Trophoblast cell (in vitro differentiated cells and primary cell): ENCODE measurements at regions not wholly inside any gene's neighbourhood (a gene's known extent, or its start where the extent isn't known, plus 50 kb on each side); places are given as distances from the start of the nearest gene placed in this dataset.

Source experiments
- DNase-seq, 2 donors: peaks; one replicate each; pipeline ENCODE4 v3.0.0-alpha.2; 2016
- H2AFZ ChIP-seq: 2 replicates; pipeline ENCODE4 v1.6.1; 2013; ENCODE audit warnings: low read length, moderate library complexity, mild to moderate bottlenecking; ENCODE audit not compliant: insufficient read depth, poor library complexity
- H2AK5ac ChIP-seq: 2 replicates; pipeline ENCODE4 v1.6.1; 2013; ENCODE audit warnings: mild to moderate bottlenecking, low read length
- H2BK120ac ChIP-seq: 2 replicates; pipeline ENCODE4 v1.6.1; 2013; ENCODE audit warnings: low read length, mild to moderate bottlenecking, moderate library complexity; ENCODE audit not compliant: insufficient read depth, poor library complexity
- H2BK12ac ChIP-seq: 2 replicates; pipeline ENCODE4 v1.6.1; 2013; ENCODE audit warnings: mild to moderate bottlenecking, low read length, moderate library complexity
- H2BK5ac ChIP-seq: 2 replicates; pipeline ENCODE4 v1.6.1; 2013; ENCODE audit warnings: low read length, low read depth, moderate library complexity, mild to moderate bottlenecking; ENCODE audit not compliant: poor library complexity
- H3K14ac ChIP-seq: 2 replicates; pipeline ENCODE4 v1.6.1; 2013; ENCODE audit warnings: mild to moderate bottlenecking, low read length
- H3K18ac ChIP-seq: 2 replicates; pipeline ENCODE4 v1.6.1; 2013; ENCODE audit warnings: mild to moderate bottlenecking, low read length
- H3K23ac ChIP-seq: 2 replicates; pipeline ENCODE4 v1.6.1; 2013; ENCODE audit warnings: low read length
- H3K27ac ChIP-seq: 2 replicates; pipeline ENCODE4 v1.5.1; 2013; ENCODE audit warnings: low read depth, mild to moderate bottlenecking, inconsistent platforms, low read length, moderate library complexity
- H3K27me3 ChIP-seq: 2 replicates; pipeline ENCODE4 v1.6.1; 2013; ENCODE audit warnings: inconsistent platforms, mild to moderate bottlenecking, low read length, moderate library complexity; ENCODE audit not compliant: insufficient read depth
- H3K36me3 ChIP-seq, 2 experiments: 1 replicate in 1 of 2; 2 replicates in 1 of 2; pipeline ENCODE4 v1.6.1; 2013; ENCODE audit warnings: low read length in 2 of 2, mild to moderate bottlenecking in 2 of 2, moderate library complexity in 1 of 2; ENCODE audit not compliant: insufficient read depth in 2 of 2, control insufficient read depth in 1 of 2
- H3K4ac ChIP-seq: 2 replicates; pipeline ENCODE4 v1.6.1; 2013; ENCODE audit warnings: low read depth, mild to moderate bottlenecking, low read length, moderate library complexity
- H3K4me1 ChIP-seq, 2 experiments: 1 replicate in 1 of 2; 2 replicates in 1 of 2; pipeline ENCODE4 v1.6.1; 2013; ENCODE audit warnings: low read length in 2 of 2, mild to moderate bottlenecking in 2 of 2, moderate library complexity in 1 of 2; ENCODE audit not compliant: insufficient read depth in 2 of 2, control insufficient read depth in 1 of 2
- H3K4me2 ChIP-seq: 2 replicates; pipeline ENCODE4 v1.6.1; 2013; ENCODE audit warnings: inconsistent platforms, mild to moderate bottlenecking, low read length, moderate library complexity
- H3K4me3 ChIP-seq: 2 replicates; pipeline ENCODE4 v1.5.1; 2013; ENCODE audit warnings: mild to moderate bottlenecking, low read depth, low read length, inconsistent platforms
- H3K79me1 ChIP-seq: one replicate; pipeline ENCODE4 v1.6.1; 2013; ENCODE audit warnings: low read length
- H3K79me2 ChIP-seq: 2 replicates; pipeline ENCODE4 v1.6.1; 2013; ENCODE audit warnings: low read length, mild to moderate bottlenecking; ENCODE audit not compliant: control insufficient read depth, insufficient read depth, poor library complexity
- H3K9ac ChIP-seq: 2 replicates; pipeline ENCODE4 v1.6.1; 2013; ENCODE audit warnings: mild to moderate bottlenecking, low read length
- H3K9me3 ChIP-seq: 2 replicates; pipeline ENCODE4 v1.6.1; 2013; ENCODE audit warnings: low read depth, mild to moderate bottlenecking, control low read depth, inconsistent platforms, low read length; ENCODE audit not compliant: insufficient read depth
- H4K12ac ChIP-seq: 2 replicates; pipeline ENCODE4 v1.6.1; 2013; ENCODE audit warnings: low read depth, mild to moderate bottlenecking, low read length, moderate library complexity
- H4K8ac ChIP-seq: 2 replicates; pipeline ENCODE4 v1.6.1; 2013; ENCODE audit warnings: low read depth, mild to moderate bottlenecking, low read length, moderate library complexity
- H4K91ac ChIP-seq: one replicate; pipeline ENCODE4 v1.6.1; 2013; ENCODE audit warnings: low read depth, mild to moderate bottlenecking, low read length, moderate library complexity
- WGBS: extraction: QIAGEN DNeasy Blood & Tissue Kit; methylation state at CpG from one replicate; pipeline ENCODE4 v1.1.7; 2013; ENCODE audit warnings: missing lambda C conversion rate; ENCODE audit not compliant: insufficient read length, insufficient coverage; ENCODE audit errors: extremely low coverage; 5-methylcytosine and 5-hydroxymethylcytosine counted together

GRCh38 chr2:119085613-119086012 is 72.9 kb downstream of the C1QL2 start:
- Histone ChIP-seq H3K4me1 (peaks cover 0 to 2% of the 10 kb centered on the region in 2 experiments), H2BK12ac (no peak overlapping the region), H2AFZ (no peak overlapping the region), H3K27ac (no peak overlapping the region), H3K27me3 (no peaks in the 10 kb centered on the region), H3K23ac (no peak overlapping the region), H4K12ac (no peak overlapping the region), H4K8ac (no peak overlapping the region), H3K79me1 (no peaks in the 10 kb centered on the region), H2AK5ac (no peak overlapping the region), H3K4me3 (no peak overlapping the region), H3K79me2 (no peaks in the 10 kb centered on the region), H3K9me3 (peaks cover 3% of the 10 kb centered on the region), H3K4ac (no peak overlapping the region), H2BK120ac (no peak overlapping the region), H2BK5ac (no peak overlapping the region), H4K91ac (no peak overlapping the region), H3K14ac (no peak overlapping the region), H3K36me3 (no peaks in the 10 kb centered on the region), H3K4me2 (no peak overlapping the region), H3K18ac (no peak overlapping the region), H3K9ac (no peak overlapping the region)
- DNase-seq = no peak
- WGBS = no CpG with 5 or more reads among the region's 6 CpGs

GRCh38 chr2:119083416-119083815 is 75.1 kb downstream of the C1QL2 start:
- no peak overlapping the region for H3K18ac ChIP-seq
- DNase-seq = no peak
- no peak overlapping the region for H3K9ac ChIP-seq
- no CpG with 5 or more reads among the region's 7 CpGs for WGBS
- H3K79me2 ChIP-seq = no peaks in the 10 kb centered on the region
- no peak overlapping the region for H3K27ac ChIP-seq
- no peak overlapping the region for H3K4ac ChIP-seq
- H3K36me3 ChIP-seq = no peaks in the 10 kb centered on the region
- no peak overlapping the region for H3K4me3 ChIP-seq
- H2AFZ ChIP-seq = no peak overlapping the region
- no peak overlapping the region for H2BK12ac ChIP-seq
- H3K14ac ChIP-seq = no peak overlapping the region
- H2AK5ac ChIP-seq = no peak overlapping the region
- no peak overlapping the region for H2BK120ac ChIP-seq
- H3K27me3 ChIP-seq = no peaks in the 10 kb centered on the region
- H3K23ac ChIP-seq = no peak overlapping the region
- no peak overlapping the region for H3K4me2 ChIP-seq
- H3K4me1 ChIP-seq = peaks cover 0 to 2% of the 10 kb centered on the region in 2 experiments
- no peaks in the 10 kb centered on the region for H3K79me1 ChIP-seq
- H3K9me3 ChIP-seq = no peaks in the 10 kb centered on the region
- no peak overlapping the region for H4K91ac ChIP-seq
- no peak overlapping the region for H4K8ac ChIP-seq
- H2BK5ac ChIP-seq = no peak overlapping the region
- H4K12ac ChIP-seq = no peak overlapping the region

- Histone ChIP-seq H3K79me2 (no peaks in the 10 kb centered on the region), H3K4me3 (no peak overlapping the region), H2BK12ac (no peak overlapping the region), H4K12ac (no peak overlapping the region), H3K27ac (no peak overlapping the region), H3K4me2 (no peak overlapping the region), H4K8ac (no peak overlapping the region), H3K14ac (no peak overlapping the region), H3K9me3 (no peaks in the 10 kb centered on the region), H2AFZ (no peak overlapping the region), H4K91ac (no peak overlapping the region), H3K9ac (no peak overlapping the region), H2BK5ac (no peak overlapping the region), H2AK5ac (no peak overlapping the region), H3K18ac (no peak overlapping the region), H3K4me1 (peaks cover 0 to 2% of the 10 kb centered on the region in 2 experiments), H3K79me1 (no peaks in the 10 kb centered on the region), H3K27me3 (no peaks in the 10 kb centered on the region), H3K4ac (no peak overlapping the region), H3K23ac (no peak overlapping the region), H3K36me3 (no peaks in the 10 kb centered on the region), H2BK120ac (no peak overlapping the region)
- WGBS = no CpG with 5 or more reads among the region's 10 CpGs
- DNase-seq = no peak
Observed at GRCh38 chr2:119082821-119083400, 75.6 kb downstream of the C1QL2 start.

DNA sequence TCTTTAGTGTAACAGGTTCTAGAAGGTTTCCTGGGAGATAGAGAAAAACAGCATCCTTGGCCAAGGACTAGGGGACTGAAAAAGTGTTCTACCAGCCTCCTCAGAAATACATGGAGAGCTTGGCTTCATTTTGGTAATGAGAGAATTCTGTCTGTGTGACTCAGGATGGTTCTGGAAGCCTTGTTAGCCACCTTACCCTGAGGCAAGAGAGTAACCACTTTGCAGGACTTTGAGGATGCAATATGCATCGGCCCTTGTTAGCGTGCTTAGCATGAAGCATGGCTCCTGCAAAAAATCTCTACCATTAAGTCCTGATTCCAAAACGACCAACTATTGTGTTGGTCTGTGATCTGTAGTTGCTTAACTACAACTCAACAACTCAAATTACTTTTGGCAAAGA is 79.8 kb downstream of the C1QL2 start:
- WGBS = no CpG with 5 or more reads among the region's 3 CpGs
- H3K27me3 ChIP-seq = no peaks in the 10 kb centered on the region
- H3K79me2 ChIP-seq = no peaks in the 10 kb centered on the region
- no peak overlapping the region for H2BK5ac ChIP-seq
- H3K4me2 ChIP-seq = no peak overlapping the region
- no peak for DNase-seq
- no peaks in the 10 kb centered on the region for H3K9me3 ChIP-seq
- no peak overlapping the region for H4K8ac ChIP-seq
- H2AK5ac ChIP-seq = no peak overlapping the region
- H3K36me3 ChIP-seq = no peaks in the 10 kb centered on the region
- no peak overlapping the region for H4K12ac ChIP-seq
- no peak overlapping the region for H2BK120ac ChIP-seq
- no peak overlapping the region for H2BK12ac ChIP-seq
- no peak overlapping the region for H3K27ac ChIP-seq
- H4K91ac ChIP-seq = no peak overlapping the region
- no peaks in the 10 kb centered on the region for H3K79me1 ChIP-seq
- H3K9ac ChIP-seq = no peak overlapping the region
- no peaks in the 10 kb centered on the region for H3K4me1 ChIP-seq
- H3K4me3 ChIP-seq = no peak overlapping the region
- H3K14ac ChIP-seq = no peak overlapping the region
- no peak overlapping the region for H3K4ac ChIP-seq
- H2AFZ ChIP-seq = no peak overlapping the region
- no peak overlapping the region for H3K18ac ChIP-seq
- no peak overlapping the region for H3K23ac ChIP-seq
